Amygdala (tissue), 56 donors: ENCODE measurements at regions not wholly inside any gene's neighbourhood (a gene's known extent, or its start where the extent isn't known, plus 50 kb on each side); places are given as distances from the start of the nearest gene placed in this dataset.
A peak's percentile ranks its signal among the peaks of the same experiment; 100 is the strongest.
"Not testable (repeated sequence)": the region's sequence is repeated elsewhere in the genome, so short reads cannot be mapped to it uniquely, and the experiment has no call there.

ENCODE experiments used
- DNase-seq, 56 donors: peaks; one replicate each; lab custom pipeline; 2025; lab: John Stamatoyannopoulos, UW

DNA sequence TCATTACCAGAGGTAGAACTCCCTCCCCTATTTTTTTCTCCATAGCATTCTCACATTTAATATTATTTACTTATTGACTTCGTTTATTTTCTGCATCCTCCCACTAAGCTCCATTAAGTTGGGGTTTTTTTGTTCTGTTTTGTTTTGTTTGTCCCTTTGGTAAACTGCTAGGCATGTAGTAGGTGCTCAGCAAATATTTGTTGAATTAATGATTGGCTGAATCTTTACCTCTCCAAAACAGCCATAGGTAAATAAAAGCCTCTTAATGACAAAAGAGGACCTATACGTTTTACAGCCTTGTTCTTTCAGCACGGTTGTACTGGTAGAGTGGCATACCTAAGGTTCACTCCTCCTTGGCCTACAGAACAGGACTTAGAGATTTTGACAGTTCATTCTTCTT, 52.0 kb downstream of the PRORP start:
- DNase-seq = no peak

GRCh38 chr14:35180179-35180578, 57.8 kb downstream of the PRORP start:
- no peak for DNase-seq

GRCh38 chr14:35184891-35185290, 62.5 kb downstream of the PRORP start:
- not testable (repeated sequence) for DNase-seq

GRCh38 chr14:35189422-35189821, 67.1 kb downstream of the PRORP start:
- DNase-seq = no peak

- DNase-seq = no peak
These were observed 70.8 kb downstream of the PRORP start for GRCh38 chr14:35193161-35193560.

DNA sequence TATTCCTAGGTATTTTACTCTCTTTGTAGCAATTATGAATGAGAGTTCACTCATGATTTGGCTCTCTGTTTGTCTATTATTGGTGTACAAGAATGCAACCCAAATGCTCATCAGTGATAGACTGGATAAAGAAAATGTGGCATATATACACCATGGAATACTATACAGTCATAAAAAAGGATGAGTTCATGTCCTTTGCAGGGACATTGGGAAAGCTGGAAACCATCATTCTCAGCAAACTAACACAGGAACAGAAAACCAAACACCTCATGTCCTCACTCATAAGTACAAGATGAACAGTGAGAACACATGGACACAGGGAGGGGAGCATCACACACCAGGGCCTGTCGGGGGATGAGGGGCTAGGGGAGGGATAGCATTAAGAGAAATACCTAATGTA, 71.8 kb downstream of the PRORP start:
- DNase-seq = not testable (repeated sequence)

GRCh38 chr14:35196571-35196970, 74.2 kb downstream of the PRORP start:
- DNase-seq = no peak

GRCh38 chr14:35197015-35197414, 74.7 kb downstream of the PRORP start:
- DNase-seq = no peak

DNA sequence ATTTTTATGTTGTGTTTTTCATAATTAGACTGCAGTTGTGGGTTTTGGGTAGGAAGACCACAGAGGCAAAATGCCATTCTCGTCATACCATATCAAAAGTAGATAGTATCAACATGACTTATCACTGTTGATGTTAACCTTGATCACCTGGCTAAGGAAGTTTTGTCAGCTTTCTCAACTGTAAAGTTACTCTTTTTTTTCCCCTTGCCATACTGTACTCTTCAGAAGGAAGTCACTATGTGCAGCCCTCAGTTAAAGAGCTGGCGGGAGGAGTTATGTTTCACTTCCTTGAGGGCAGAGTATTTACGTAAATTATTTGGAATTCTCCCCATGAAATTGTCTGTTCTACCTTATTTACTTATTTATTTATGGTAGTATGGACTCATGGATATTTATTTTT, 78.7 kb downstream of the PRORP start:
- no peak for DNase-seq

DNA sequence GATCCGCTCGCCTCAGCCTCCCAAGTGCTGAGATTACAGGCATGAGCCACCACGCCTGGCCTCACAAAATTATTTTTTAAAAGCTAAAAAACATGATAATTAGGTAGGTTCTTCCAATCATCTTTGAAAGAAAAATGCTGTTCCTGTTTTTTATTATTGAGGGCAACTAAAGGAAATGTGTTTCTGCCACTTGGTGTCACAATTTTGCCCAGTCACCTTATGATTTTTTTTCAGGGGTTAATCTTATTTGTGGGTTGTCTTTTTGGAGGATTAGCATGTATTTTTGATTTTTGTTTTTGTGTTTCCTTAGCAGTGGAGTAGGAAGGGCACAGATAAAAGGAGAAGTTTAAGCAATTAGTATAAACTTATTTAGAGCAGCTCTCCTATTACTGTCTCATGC, 79.8 kb downstream of the PRORP start:
- DNase-seq = no peak

DNA sequence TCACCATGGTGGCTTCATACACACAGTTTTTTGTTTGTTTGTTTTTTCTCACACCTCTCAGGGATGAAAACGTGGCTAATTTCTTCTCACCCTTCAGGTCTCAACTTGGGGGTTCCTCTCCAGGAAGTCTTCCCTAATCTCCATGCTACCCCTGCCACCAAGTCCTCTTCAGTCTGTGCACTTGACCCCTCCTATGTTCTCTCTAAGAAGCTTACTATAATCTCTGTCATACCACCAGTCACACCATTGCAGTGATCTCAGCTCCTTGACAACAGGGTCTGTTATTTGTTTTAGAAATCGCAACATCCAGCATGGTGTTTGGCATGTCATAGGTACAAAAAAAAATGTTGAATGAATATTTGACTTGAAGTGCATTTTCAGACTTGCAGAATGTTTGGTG, 83.4 kb downstream of the PRORP start:
- no peak for DNase-seq

GRCh38 chr14:35211067-35211466, 81.1 kb upstream of the PSMA6 start:
- no peak for DNase-seq

DNA sequence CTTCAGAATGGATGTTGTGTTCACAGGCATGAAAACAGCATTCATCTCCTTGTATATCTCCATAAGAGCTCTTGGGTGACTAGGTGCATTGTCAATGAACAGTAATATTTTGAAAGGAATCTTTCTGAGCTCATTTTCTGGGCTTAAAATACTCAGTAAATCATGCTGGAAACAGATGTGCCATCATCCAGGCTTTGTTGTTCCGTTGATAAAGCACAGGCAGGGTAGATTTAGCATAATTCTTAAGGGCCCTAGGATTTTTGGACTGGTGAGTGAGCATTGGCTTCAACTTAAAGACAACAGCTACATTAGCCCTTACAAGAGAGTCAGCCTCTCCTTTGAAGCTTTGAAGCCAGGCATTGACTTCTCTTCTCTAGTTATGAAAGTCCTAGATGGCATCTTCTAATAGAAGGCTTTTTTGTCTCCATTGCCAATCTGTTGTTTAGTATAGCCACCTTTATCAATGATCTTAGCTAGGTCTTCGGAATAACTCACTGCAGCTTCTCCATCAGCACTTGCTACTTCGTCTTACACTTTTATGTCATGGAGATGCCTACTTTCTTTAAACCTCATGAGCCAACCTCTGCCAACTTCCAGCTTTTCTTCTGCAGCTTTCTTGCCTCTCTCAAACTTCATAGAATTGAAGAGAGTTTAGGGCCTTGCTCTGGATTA, 79.6 kb upstream of the PSMA6 start:
- no peak for DNase-seq

DNA sequence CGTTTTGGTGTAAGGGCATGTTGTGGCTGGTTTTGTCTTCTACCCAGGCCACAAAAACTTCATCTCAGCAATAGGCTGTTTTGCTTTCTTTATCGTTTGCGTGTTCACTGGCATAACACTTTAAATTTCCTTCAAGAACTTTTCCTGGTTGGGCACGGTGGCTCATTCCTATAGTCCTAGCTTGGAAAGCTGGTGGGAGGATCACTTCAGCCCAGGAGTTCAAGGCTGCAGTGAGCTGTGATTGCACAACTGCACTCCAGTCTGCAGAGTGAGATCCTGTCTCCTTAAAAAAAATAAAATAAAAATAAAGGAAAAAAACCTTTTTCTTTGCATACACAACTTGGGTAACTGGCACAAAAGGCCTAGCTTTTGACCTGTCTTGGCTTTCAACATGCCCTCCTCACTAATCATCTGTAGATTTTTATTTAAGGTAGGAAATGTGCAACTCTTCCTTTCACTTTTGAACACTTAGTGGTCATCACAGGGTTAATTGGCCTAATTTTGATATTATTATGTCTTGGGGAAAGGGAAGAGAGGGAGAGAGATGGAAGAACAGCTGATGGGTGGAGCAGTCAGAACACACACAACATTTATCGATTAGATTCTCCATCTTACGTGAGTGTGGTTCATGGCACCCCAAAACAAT, 78.9 kb upstream of the PSMA6 start:
- no peak for DNase-seq

DNA sequence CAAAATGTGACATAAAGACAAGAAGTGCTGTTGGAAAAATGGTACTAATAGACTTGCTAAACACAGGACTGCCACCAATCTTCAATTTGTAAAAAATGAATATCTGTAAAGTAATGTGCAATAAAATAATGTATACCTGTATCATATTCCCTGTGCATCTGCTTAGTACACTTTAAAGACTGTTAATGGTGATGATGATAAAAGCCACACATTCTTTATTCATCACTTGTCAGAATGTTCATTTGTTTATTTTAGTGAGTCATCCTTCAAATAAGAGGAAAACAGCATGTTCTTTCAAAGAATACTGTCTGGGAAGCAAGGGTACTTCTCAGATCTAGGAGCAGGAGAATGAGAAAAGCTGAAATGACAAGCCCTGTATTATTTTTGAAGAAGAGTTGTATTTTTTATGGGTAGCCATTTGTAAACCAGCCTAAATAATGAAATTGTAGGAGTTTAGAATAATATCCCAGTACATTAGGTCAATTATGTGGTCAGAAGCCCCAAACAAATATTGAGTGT, 78.3 kb upstream of the PSMA6 start:
- no peak for DNase-seq

DNA sequence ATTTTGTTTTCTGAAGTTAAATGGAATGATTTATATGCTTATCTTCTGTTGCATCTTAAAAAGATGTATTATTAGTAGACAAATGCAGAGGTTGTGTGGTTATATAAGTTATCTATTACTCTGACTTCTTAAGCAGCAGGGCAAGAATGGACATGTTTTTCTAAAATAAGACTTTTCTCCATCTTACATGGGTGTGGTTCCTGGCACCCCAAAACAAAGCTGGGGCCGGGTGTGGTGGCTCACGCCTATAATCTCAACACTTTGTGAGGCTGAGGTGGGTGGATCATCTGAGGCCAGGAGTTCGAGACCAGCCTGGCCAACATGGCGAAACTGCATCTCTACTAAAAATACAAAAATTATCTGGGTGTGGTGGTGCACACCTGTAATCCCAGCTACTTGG, 77.8 kb upstream of the PSMA6 start:
- not testable (repeated sequence) for DNase-seq

DNA sequence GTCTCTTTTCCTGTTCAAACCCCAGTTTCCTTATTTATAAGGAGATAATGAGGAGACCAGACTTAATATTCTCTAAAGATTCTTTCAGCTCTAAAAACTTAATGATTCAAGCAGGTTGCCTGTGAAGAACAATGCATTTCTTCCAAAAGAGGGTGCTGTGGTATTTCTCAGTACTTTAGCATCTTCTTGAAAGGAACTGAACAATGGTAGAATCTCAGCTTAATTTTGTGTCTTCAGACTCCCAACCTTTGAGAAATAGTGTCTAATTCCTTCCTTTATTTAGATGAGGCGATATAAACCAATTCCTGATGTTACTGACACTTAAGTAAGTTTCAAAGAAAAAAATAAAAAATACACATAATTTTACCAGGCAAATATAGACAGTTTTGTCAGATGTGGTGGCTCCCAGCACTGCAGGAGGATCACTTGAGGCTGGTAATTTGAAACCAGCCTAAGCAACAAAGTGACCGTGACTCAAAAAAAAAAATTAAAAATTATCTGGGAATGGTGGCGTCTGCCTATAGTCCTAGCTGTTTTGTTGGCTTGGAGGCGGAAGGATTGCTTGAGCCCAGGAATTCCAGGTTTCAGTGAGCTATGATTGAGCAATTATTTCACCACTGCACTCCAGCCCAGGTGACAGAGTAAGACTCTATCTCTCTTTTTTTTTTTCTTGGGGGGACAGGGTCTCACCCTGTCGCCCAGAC, 76.9 kb upstream of the PSMA6 start:
- DNase-seq = peak in 1 of 56 donors; percentile 2

DNA sequence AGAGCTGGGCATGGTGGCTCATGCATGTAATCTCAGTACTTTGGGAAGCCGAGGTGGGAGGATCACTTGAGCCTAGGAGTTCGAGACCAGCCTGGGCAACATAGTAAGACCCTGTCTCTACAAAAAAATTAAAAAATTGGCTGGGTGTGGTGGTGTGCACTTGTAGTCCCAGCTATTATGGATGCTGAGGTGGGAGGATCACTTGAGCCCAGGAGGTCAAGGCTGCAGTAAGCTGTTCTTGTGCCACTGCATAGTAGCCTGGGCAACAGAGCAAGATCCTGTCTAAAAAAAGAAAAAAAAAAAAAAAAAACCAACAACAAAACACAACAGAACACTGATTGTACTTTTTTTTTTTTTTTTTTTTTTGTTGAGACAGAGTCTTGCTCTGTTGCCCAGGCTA, 74.0 kb upstream of the PSMA6 start:
- DNase-seq = not testable (repeated sequence)

DNA sequence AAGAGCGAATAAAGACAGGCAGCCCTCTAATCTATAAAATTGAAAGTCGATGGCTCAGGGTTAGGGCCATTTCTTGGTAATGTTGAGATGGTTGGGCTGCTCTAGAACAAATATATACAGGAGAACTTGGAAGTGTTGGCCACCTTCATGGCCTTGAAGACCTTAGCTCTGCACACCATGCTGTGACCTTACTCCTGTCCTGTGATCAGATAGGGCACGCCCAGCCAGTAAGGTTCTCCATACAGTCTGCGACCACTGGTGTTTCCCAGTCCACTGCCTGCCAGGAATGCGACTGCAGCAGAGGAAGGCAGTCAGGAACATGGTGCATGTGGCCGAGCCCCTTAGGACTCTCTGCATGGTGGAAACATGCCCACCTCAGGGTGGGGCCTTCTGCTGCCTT, 73.2 kb upstream of the PSMA6 start:
- DNase-seq = no peak

DNA sequence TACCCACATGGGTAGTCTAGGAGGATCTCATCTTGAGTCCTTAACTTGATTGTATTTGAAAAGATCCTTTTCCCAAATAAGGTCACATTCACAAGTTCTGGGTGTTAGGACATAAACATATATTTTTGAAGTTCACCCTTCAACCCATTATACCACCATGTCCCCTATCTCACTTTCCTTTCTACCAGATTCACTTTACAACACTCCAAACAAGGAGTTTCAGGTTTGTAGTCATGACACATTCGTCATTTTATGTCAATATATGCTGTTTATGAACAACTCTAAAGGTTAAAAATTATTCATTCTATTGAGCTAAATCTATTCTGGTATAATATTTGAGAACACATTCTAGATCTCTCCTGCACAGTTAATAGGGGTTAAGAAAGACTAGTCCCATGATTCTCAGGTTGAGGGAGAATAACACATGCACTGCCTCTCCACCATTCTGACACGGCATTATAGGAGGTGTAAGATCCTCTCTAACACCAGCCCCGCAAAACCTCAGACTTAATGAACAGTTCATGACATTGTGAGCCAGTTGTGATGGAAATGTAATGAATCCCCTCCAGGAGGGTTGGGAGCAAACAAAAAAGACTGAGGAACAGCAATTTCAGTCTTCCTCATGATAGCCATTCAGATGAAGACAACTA, 72.0 kb upstream of the PSMA6 start:
- no peak for DNase-seq

GRCh38 chr14:35220920-35221319, 71.3 kb upstream of the PSMA6 start:
- no peak for DNase-seq
